Vagina (tissue), 2 donors: ENCODE measurements at regions not wholly inside any gene's neighbourhood (a gene's known extent, or its start where the extent isn't known, plus 50 kb on each side); places are given as distances from the start of the nearest gene placed in this dataset.

Source experiments
- CTCF ChIP-seq, 3 experiments: fragments of 450-650 bp in 2 of 3; fragments of 200-600 bp in 1 of 3; sonication (generic) in 1 of 3; IDR thresholded peaks; one replicate each; pipeline ENCODE4 v1.5.1; 2017 to 2019; ENCODE audit warnings: antibody characterized with exemption in 3 of 3, mild to moderate bottlenecking in 2 of 3, moderate library complexity in 2 of 3
- POLR2AphosphoS5 ChIP-seq, 2 donors: sonication (generic); formaldehyde crosslinking; IDR thresholded peaks; one replicate each; pipeline ENCODE4 v1.9.0; 2017; ENCODE audit warnings: antibody characterized with exemption in 2 of 2, mild to moderate bottlenecking in 2 of 2, low read depth in 1 of 2; ENCODE audit not compliant: insufficient read depth in 1 of 2

- TF ChIP-seq POLR2AphosphoS5 (IDR thresholded peaks at IDR 0.05; ENCODE audit: insufficient read depth in 1 of 2, low read depth in 1 of 2) (no peak), CTCF (IDR thresholded peaks at IDR 0.05) (no peak)
These were observed 829.9 kb downstream of the METTL15 start for GRCh38 chr11:28938091-28938490.
